Breast epithelium (tissue), 3 donors: ENCODE measurements at regions not wholly inside any gene's neighbourhood (a gene's known extent, or its start where the extent isn't known, plus 50 kb on each side); places are given as distances from the start of the nearest gene placed in this dataset.

Experiments used
- POLR2A ChIP-seq: fragments of 450-650 bp; IDR thresholded peaks from one replicate; pipeline ENCODE4 v1.6.1; 2016; ENCODE audit warnings: antibody characterized with exemption, mild to moderate bottlenecking, moderate library complexity
- POLR2AphosphoS5 ChIP-seq, 3 donors: sonication (generic); formaldehyde crosslinking; IDR thresholded peaks; one replicate each; pipeline ENCODE4 v1.6.1; 2017; ENCODE audit warnings: antibody characterized with exemption in 3 of 3
- TF ChIP-seq, protein P1 (sequence below), 3 donors: fragments of 450-650 bp; IDR thresholded peaks; one replicate each; pipeline ENCODE4 v1.5.1; 2016 to 2017; ENCODE audit warnings: antibody characterized with exemption in 3 of 3, mild to moderate bottlenecking in 3 of 3, moderate library complexity in 3 of 3

DNA sequence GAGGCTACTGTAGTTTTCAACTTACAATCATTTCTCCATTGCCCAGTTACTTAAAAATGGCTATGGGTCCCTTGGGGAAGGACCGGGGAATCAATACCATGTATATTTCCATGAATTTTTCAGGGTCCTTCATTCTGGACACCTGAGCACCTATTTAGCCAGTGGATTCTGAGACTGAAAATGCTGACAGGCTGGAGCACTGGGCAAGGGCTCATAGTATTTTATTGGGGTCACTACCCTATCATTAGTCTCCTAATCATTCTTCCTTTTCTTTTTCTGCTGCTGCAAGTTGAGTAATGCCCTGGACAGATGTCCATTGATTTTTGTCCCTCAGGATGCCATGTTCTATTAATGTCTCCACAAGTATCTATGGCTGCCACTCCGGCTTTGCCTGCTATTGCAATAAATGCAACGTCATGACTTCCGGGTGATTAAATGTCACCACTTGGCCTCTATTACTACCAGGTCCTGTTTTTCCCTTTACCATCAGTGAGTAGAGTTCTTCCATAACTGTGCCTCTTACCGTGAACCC, 279.3 kb upstream of the FBXL7 start:
- TF ChIP-seq, protein P1, sequence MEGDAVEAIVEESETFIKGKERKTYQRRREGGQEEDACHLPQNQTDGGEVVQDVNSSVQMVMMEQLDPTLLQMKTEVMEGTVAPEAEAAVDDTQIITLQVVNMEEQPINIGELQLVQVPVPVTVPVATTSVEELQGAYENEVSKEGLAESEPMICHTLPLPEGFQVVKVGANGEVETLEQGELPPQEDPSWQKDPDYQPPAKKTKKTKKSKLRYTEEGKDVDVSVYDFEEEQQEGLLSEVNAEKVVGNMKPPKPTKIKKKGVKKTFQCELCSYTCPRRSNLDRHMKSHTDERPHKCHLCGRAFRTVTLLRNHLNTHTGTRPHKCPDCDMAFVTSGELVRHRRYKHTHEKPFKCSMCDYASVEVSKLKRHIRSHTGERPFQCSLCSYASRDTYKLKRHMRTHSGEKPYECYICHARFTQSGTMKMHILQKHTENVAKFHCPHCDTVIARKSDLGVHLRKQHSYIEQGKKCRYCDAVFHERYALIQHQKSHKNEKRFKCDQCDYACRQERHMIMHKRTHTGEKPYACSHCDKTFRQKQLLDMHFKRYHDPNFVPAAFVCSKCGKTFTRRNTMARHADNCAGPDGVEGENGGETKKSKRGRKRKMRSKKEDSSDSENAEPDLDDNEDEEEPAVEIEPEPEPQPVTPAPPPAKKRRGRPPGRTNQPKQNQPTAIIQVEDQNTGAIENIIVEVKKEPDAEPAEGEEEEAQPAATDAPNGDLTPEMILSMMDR (IDR thresholded peaks at IDR 0.05), result no peak
- TF ChIP-seq POLR2A, result no peak
- no peak for TF ChIP-seq POLR2AphosphoS5 (IDR thresholded peaks at IDR 0.05)
